WTC11 (cell line): ENCODE measurements at regions not wholly inside any gene's neighbourhood (a gene's known extent, or its start where the extent isn't known, plus 50 kb on each side); places are given as distances from the start of the nearest gene placed in this dataset.

Source experiments
- ATAC-seq: fragments of 200-7000 bp; cut with Tn5 transposase; 2 replicates; pipeline ENCODE4 v1.10.0; 2021; ENCODE audit warnings: mild to moderate bottlenecking, moderate library complexity
- CTCF ChIA-PET: fragments of 300-600 bp; sonication (Branson Sonifier 250); formaldehyde crosslinking; loops from one replicate; lab custom pipeline; 2021; ENCODE audit warnings: antibody characterized with exemption; lab: Charles Lee
- POLR2A ChIA-PET: fragments of 350-600 bp; sonication (Branson Sonifier 250); formaldehyde crosslinking; loops from one replicate; lab custom pipeline; 2021; ENCODE audit warnings: antibody characterized with exemption; lab: Charles Lee
- DNase-seq: peaks from one replicate; pipeline ENCODE4 v3.0.0; 2021; ENCODE audit warnings: low spot score
- H3K27ac Mint-ChIP-seq: 2 replicates; pipeline ENCODE4 v1.8.0; 2021; ENCODE audit warnings: mixed read lengths
- H3K27me3 Mint-ChIP-seq: 2 replicates; pipeline ENCODE4 v1.8.0; 2021; ENCODE audit warnings: low read depth, mild to moderate bottlenecking, moderate library complexity, mixed read lengths
- H3K36me3 Mint-ChIP-seq: 2 replicates; pipeline ENCODE4 v1.8.0; 2021; ENCODE audit warnings: mixed read lengths
- H3K4me1 Mint-ChIP-seq: 2 replicates; pipeline ENCODE4 v1.8.0; 2022; ENCODE audit warnings: mixed read lengths
- H3K4me3 Mint-ChIP-seq: 2 replicates; pipeline ENCODE4 v1.8.0; 2021; ENCODE audit warnings: mild to moderate bottlenecking, moderate library complexity, mixed read lengths
- H3K9me3 Mint-ChIP-seq: 2 replicates; pipeline ENCODE4 v1.8.0; 2021; ENCODE audit warnings: mixed read lengths
- ETV6 ChIP-seq: sonication (generic); formaldehyde crosslinking; IDR thresholded peaks from 2 replicates; pipeline ENCODE4 v1.8.1; 2022; ENCODE audit warnings: mild to moderate bottlenecking, missing genetic modification reagents
- FOXJ3 ChIP-seq: sonication (generic); formaldehyde crosslinking; IDR thresholded peaks from 2 replicates; pipeline ENCODE4 v1.9.0; 2021; ENCODE audit warnings: missing genetic modification reagents, mild to moderate bottlenecking, borderline replicate concordance
- FOXK1 ChIP-seq: sonication (generic); formaldehyde crosslinking; IDR thresholded peaks from 2 replicates; pipeline ENCODE4 v1.8.0; 2022; ENCODE audit warnings: mild to moderate bottlenecking, moderate library complexity, missing genetic modification reagents
- FOXP4 ChIP-seq: sonication (generic); formaldehyde crosslinking; IDR thresholded peaks from 2 replicates; pipeline ENCODE4 v1.8.0; 2022; ENCODE audit warnings: mild to moderate bottlenecking, missing genetic modification reagents
- HMGA2 ChIP-seq: fragments of 250-450 bp; sonication (Bioruptor Pico); IDR thresholded peaks from 2 replicates; pipeline ENCODE4 v1.4.0; 2021; ENCODE audit warnings: mild to moderate bottlenecking, moderate library complexity
- KAT7 ChIP-seq: sonication (generic); formaldehyde crosslinking; IDR thresholded peaks from 2 replicates; pipeline ENCODE4 v1.8.1; 2023; ENCODE audit warnings: missing genetic modification reagents, mild to moderate bottlenecking, borderline replicate concordance
- MLX ChIP-seq: sonication (generic); formaldehyde crosslinking; IDR thresholded peaks from 2 replicates; pipeline ENCODE4 v1.8.1; 2023; ENCODE audit warnings: mild to moderate bottlenecking, missing genetic modification reagents, moderate library complexity
- NFATC4 ChIP-seq: fragments of 250-450 bp; sonication (Bioruptor Pico); IDR thresholded peaks from 2 replicates; pipeline ENCODE4 v1.9.0; 2021; ENCODE audit warnings: mild to moderate bottlenecking
- NR2C2 ChIP-seq: sonication (generic); formaldehyde crosslinking; IDR thresholded peaks from 2 replicates; pipeline ENCODE4 v1.8.0; 2022; ENCODE audit warnings: mild to moderate bottlenecking, missing genetic modification reagents
- SOX15 ChIP-seq: fragments of 250-450 bp; sonication (Bioruptor Pico); IDR thresholded peaks from 2 replicates; pipeline ENCODE4 v1.9.0; 2021; ENCODE audit warnings: mild to moderate bottlenecking
- TEAD1 ChIP-seq: sonication (generic); formaldehyde crosslinking; IDR thresholded peaks from 2 replicates; pipeline ENCODE4 v1.8.0; 2022; ENCODE audit warnings: mild to moderate bottlenecking, missing genetic modification reagents
- TP53 ChIP-seq: sonication (generic); formaldehyde crosslinking; IDR thresholded peaks from 2 replicates; pipeline ENCODE4 v1.8.1; 2023; ENCODE audit warnings: mild to moderate bottlenecking, missing genetic modification reagents
- ZNF138 ChIP-seq: sonication (generic); formaldehyde crosslinking; conservative IDR thresholded peaks from 2 replicates; pipeline ENCODE4 v1.8.1; 2022; ENCODE audit warnings: mild to moderate bottlenecking, moderate library complexity, missing genetic modification reagents
- ZNF219 ChIP-seq: sonication (generic); formaldehyde crosslinking; IDR thresholded peaks from 2 replicates; pipeline ENCODE4 v1.8.0; 2023; ENCODE audit warnings: missing genetic modification reagents, mild to moderate bottlenecking, borderline replicate concordance
- TF ChIP-seq, protein P1 (sequence below): sonication (generic); formaldehyde crosslinking; IDR thresholded peaks from 2 replicates; pipeline ENCODE4 v1.8.1; 2023; ENCODE audit warnings: mild to moderate bottlenecking, missing genetic modification reagents, moderate library complexity
- TF ChIP-seq, protein P2 (sequence below): sonication (generic); formaldehyde crosslinking; IDR thresholded peaks from 2 replicates; pipeline ENCODE4 v1.8.1; 2022; ENCODE audit warnings: missing genetic modification reagents, borderline replicate concordance
- TF ChIP-seq, protein P3 (sequence below): fragments of 200-600 bp; IDR thresholded peaks from 2 replicates; pipeline ENCODE4 v1.8.0; 2022; ENCODE audit warnings: antibody characterized with exemption

- H3K36me3 Mint-ChIP-seq: peaks cover 35% of the 10 kb centered on the region
- H3K27me3 Mint-ChIP-seq: peaks cover 8% of the 10 kb centered on the region
- peaks cover 37% of the 10 kb centered on the region for H3K4me1 Mint-ChIP-seq
- TF ChIP-seq KAT7 (CRISPR knock-in tag): no peak
- TF ChIP-seq ZNF219: no peak
- TF ChIP-seq FOXJ3 (CRISPR knock-in tag): no peak
- TF ChIP-seq NFATC4 (CRISPR knock-in tag): no peak
- no peak for TF ChIP-seq MLX
- no peak for TF ChIP-seq ZNF138 (CRISPR knock-in tag)
- no peak for TF ChIP-seq ETV6 (CRISPR knock-in tag)
- TF ChIP-seq TP53 (CRISPR knock-in tag): no peak
- no peak for TF ChIP-seq NR2C2 (CRISPR knock-in tag)
- TF ChIP-seq, protein P1, sequence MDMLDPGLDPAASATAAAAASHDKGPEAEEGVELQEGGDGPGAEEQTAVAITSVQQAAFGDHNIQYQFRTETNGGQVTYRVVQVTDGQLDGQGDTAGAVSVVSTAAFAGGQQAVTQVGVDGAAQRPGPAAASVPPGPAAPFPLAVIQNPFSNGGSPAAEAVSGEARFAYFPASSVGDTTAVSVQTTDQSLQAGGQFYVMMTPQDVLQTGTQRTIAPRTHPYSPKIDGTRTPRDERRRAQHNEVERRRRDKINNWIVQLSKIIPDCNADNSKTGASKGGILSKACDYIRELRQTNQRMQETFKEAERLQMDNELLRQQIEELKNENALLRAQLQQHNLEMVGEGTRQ: no peak
- TF ChIP-seq, all 79 proteins: peak for 0
- DNase-seq: no peak
- POLR2A ChIA-PET: no interaction called here
- CTCF ChIA-PET: no interaction called here
- peak overlapping the region; percentile 90 for H3K27ac Mint-ChIP-seq
- ATAC-seq: no peak
- peak overlapping the region; percentile 26 for H3K4me3 Mint-ChIP-seq
- peaks cover 36% of the 10 kb centered on the region for H3K9me3 Mint-ChIP-seq
Observed at GRCh38 chr4:124874172-124874450, 161.6 kb upstream of the ANKRD50 start.

- TF ChIP-seq, protein P2, sequence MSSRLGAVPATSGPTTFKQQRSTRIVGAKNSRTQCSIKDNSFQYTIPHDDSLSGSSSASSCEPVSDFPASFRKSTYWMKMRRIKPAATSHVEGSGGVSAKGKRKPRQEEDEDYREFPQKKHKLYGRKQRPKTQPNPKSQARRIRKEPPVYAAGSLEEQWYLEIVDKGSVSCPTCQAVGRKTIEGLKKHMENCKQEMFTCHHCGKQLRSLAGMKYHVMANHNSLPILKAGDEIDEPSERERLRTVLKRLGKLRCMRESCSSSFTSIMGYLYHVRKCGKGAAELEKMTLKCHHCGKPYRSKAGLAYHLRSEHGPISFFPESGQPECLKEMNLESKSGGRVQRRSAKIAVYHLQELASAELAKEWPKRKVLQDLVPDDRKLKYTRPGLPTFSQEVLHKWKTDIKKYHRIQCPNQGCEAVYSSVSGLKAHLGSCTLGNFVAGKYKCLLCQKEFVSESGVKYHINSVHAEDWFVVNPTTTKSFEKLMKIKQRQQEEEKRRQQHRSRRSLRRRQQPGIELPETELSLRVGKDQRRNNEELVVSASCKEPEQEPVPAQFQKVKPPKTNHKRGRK: no peak
- TF ChIP-seq FOXK1 (CRISPR knock-in tag) (0 out of 2 replicates have a peak, but pooled peaks have one; percentile 23), TEAD1 (CRISPR knock-in tag) (peak; percentile 28; the same call in 1 of the 2 replicates)
- peak; percentile 87 for ATAC-seq
- Mint-ChIP-seq H3K36me3 (peaks cover 34% of the 10 kb centered on the region), H3K4me3 (peak overlapping the region; percentile 26), H3K9me3 (peaks cover 34% of the 10 kb centered on the region), H3K27me3 (peaks cover 8% of the 10 kb centered on the region), H3K4me1 (peaks cover 37% of the 10 kb centered on the region), H3K27ac (peak overlapping the region; percentile 90)
- no peak for DNase-seq
- CTCF ChIA-PET: interaction anchor here (0.8 to 1.0 kb wide), 2 partner anchors 19 to 408 kb away, joined by 3 to 4 read pairs; no protein-coding TSS in a partner anchor
- POLR2A ChIA-PET: no interaction called here
Observed at GRCh38 chr4:124873361-124874171, 161.0 kb upstream of the ANKRD50 start.

DNA sequence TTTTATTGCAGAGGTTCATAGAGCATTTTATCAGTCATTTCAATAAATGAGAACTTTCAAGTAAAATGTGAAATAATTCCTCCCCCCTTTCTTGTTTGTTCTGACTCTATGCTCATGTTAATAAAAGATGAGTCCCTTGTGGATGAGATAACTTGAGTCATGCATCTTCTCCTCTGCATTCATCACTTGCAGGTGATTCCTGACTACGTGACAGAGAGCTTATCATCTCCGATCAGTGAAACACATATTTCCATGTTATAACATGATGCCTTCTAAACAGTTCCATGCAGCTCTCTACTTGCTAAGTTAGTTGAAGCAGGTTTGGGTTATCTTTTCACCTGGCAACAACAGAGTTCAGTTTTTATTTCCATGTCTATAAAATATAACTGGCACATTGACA lies 160.1 kb upstream of the ANKRD50 start:
- peaks cover 8% of the 10 kb centered on the region for H3K27me3 Mint-ChIP-seq
- no peak for TF ChIP-seq SOX15
- no peak for TF ChIP-seq HMGA2 (CRISPR knock-in tag)
- TF ChIP-seq, protein P3, sequence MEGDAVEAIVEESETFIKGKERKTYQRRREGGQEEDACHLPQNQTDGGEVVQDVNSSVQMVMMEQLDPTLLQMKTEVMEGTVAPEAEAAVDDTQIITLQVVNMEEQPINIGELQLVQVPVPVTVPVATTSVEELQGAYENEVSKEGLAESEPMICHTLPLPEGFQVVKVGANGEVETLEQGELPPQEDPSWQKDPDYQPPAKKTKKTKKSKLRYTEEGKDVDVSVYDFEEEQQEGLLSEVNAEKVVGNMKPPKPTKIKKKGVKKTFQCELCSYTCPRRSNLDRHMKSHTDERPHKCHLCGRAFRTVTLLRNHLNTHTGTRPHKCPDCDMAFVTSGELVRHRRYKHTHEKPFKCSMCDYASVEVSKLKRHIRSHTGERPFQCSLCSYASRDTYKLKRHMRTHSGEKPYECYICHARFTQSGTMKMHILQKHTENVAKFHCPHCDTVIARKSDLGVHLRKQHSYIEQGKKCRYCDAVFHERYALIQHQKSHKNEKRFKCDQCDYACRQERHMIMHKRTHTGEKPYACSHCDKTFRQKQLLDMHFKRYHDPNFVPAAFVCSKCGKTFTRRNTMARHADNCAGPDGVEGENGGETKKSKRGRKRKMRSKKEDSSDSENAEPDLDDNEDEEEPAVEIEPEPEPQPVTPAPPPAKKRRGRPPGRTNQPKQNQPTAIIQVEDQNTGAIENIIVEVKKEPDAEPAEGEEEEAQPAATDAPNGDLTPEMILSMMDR: no peak
- no peak for TF ChIP-seq FOXP4 (CRISPR knock-in tag)
- peaks cover 37% of the 10 kb centered on the region for H3K4me1 Mint-ChIP-seq
- CTCF ChIA-PET: no interaction called here
- peaks cover 25% of the 10 kb centered on the region for H3K36me3 Mint-ChIP-seq
- H3K27ac Mint-ChIP-seq: no peak overlapping the region
- DNase-seq (no peak), ATAC-seq (no peak)
- no peak overlapping the region for H3K4me3 Mint-ChIP-seq
- peaks cover 25% of the 10 kb centered on the region for H3K9me3 Mint-ChIP-seq
- POLR2A ChIA-PET: no interaction called here
